ENCODE measurements at regions not wholly inside any gene's neighbourhood (a gene's known extent, or its start where the extent isn't known, plus 50 kb on each side); places are given as distances from the start of the nearest gene placed in this dataset.

DNA sequence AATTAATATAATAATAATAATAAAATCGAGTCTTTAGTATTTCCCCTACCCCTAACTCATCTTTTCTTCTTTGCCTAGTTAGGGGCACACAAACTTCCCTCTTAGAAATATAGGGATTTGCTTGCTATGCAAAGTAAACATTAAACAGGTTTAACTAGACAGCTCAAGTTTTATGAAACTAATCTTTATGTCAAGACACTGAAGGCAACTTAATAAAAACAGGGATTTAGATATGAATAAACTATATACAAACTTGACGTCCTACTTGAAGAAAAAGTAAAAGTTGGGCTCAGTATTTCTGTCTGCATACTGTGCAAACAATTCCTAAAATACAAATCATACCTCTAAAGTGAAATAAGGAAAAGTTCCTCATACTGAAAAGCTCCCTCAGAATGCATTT lies 52.1 kb upstream of the CAV2 start:
- peaks cover 49% of the 10 kb centered on the region for H3K4me1 ChIP-seq (replicated peaks; ENCODE audit: insufficient read depth)
- POLR2A ChIA-PET (ENCODE audit: unreplicated experiment): interaction anchor here (0.5 to 0.7 kb wide), 4 partner anchors 52 to 242 kb away, joined by 5 to 11 read pairs (median 8); no protein-coding TSS in a partner anchor

DNA sequence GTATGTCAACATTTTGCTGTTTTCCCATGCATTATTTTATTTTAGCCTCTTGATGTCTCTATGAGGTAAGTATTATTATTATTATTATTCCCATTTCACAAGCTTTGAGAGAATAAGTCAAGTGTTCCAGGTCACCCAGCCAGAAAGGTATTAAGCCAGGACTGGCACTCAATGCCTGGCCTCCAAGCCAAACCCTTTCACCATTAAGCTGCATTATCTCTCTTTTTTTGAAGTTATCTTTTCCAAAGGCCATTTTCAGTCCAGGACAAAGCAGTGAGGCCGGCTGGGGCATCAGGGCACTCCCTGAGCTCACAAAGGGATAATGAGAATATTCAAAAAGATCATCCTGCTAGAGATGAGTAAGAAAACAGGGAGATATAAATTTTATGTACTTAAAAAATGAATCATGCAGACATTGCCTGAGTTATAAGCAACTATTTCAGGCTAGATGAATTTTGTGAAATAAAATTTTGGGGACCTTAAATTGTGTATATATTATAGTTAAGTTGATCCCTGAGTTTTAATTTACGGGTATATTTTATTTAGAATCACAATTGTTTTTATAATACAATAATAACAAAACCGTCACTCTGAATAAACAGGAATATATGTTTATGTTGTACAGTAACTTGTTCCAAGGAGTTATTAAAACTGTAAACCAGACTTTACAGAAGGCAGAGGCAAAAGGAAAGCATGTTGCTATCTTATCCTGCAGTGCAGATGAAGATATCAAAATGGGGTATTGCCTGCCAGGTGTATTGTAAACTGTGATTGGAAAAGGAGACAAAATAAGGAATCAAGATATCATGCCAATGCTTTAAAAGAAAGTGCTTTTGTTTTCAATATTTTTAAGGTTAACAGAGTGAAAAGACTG lies 51.3 kb upstream of the CAV2 start:
- no peak overlapping the region for H3K4me3 ChIP-seq
- peak overlapping the region; percentile 50 for H3K4me2 ChIP-seq
- no peak for DNase-seq
- H3K27me3 ChIP-seq (ENCODE audit: insufficient read depth, low read depth): no peaks in the 10 kb centered on the region
- H3K9me2 ChIP-seq (ENCODE audit: insufficient read depth): no peaks in the 10 kb centered on the region
- H3K27ac ChIP-seq: peak overlapping the region; percentile 50; the same call in 1 of the 2 replicates
- H3K79me2 ChIP-seq (ENCODE audit: low read depth): no peaks in the 10 kb centered on the region
- H3K4me1 ChIP-seq (replicated peaks; ENCODE audit: insufficient read depth): peaks cover 43% of the 10 kb centered on the region
- BruUV-seq (replicated peaks): no TSS peak
- H4K20me1 ChIP-seq (ENCODE audit: insufficient read depth): no peaks in the 10 kb centered on the region
- H3K9me3 ChIP-seq (ENCODE audit: insufficient read depth, low read depth): peaks cover 14% of the 10 kb centered on the region
- TF ChIP-seq, protein P1, sequence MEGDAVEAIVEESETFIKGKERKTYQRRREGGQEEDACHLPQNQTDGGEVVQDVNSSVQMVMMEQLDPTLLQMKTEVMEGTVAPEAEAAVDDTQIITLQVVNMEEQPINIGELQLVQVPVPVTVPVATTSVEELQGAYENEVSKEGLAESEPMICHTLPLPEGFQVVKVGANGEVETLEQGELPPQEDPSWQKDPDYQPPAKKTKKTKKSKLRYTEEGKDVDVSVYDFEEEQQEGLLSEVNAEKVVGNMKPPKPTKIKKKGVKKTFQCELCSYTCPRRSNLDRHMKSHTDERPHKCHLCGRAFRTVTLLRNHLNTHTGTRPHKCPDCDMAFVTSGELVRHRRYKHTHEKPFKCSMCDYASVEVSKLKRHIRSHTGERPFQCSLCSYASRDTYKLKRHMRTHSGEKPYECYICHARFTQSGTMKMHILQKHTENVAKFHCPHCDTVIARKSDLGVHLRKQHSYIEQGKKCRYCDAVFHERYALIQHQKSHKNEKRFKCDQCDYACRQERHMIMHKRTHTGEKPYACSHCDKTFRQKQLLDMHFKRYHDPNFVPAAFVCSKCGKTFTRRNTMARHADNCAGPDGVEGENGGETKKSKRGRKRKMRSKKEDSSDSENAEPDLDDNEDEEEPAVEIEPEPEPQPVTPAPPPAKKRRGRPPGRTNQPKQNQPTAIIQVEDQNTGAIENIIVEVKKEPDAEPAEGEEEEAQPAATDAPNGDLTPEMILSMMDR (conservative IDR thresholded peaks at IDR 0.05): no peak
- no peak for TF ChIP-seq EZH2 (IDR thresholded peaks at IDR 0.05; ENCODE audit: low read depth)
- H2AFZ ChIP-seq: peak overlapping the region; percentile 53; the same call in 1 of the 2 replicates
- intact Hi-C loops (cut with micrococcal nuclease; ENCODE audit: unreplicated experiment): no loop called here
- peaks cover 16% of the 10 kb centered on the region for H3F3A ChIP-seq (ENCODE audit: insufficient read depth, low read depth)
- CTCF ChIA-PET: no interaction called here
- no peaks in the 10 kb centered on the region for H3K36me3 ChIP-seq (ENCODE audit: low read depth)
- POLR2A ChIA-PET (ENCODE audit: unreplicated experiment): interaction anchor here (0.6 to 0.7 kb wide), 3 partner anchors 54 to 241 kb away, joined by 5 to 8 read pairs (median 7); no protein-coding TSS in a partner anchor

More for the DNA sequence above, 52.1 kb upstream of the CAV2 start:
- peaks cover 24% of the 10 kb centered on the region for H3F3A ChIP-seq (ENCODE audit: insufficient read depth, low read depth)
- no peaks in the 10 kb centered on the region for H3K27me3 ChIP-seq (ENCODE audit: insufficient read depth, low read depth)
- H3K9me2 ChIP-seq (ENCODE audit: insufficient read depth): no peaks in the 10 kb centered on the region
- TF ChIP-seq EZH2 (IDR thresholded peaks at IDR 0.05; ENCODE audit: low read depth): no peak
- TF ChIP-seq, protein P1 (conservative IDR thresholded peaks at IDR 0.05): no peak
- CTCF ChIA-PET: no interaction called here
- peak overlapping the region; percentile 50 for H3K4me2 ChIP-seq
- H2AFZ ChIP-seq: 0 out of 2 replicates have a peak overlapping the region, but pooled peaks have one; percentile 53
- no TSS peak for BruUV-seq (replicated peaks)
- peaks cover 14% of the 10 kb centered on the region for H3K9me3 ChIP-seq (ENCODE audit: insufficient read depth, low read depth)
- H3K27ac ChIP-seq: peak overlapping the region; percentile 50
- intact Hi-C loops (cut with micrococcal nuclease; ENCODE audit: unreplicated experiment): no loop called here
- H4K20me1 ChIP-seq (ENCODE audit: insufficient read depth): no peaks in the 10 kb centered on the region
- no peak overlapping the region for H3K4me3 ChIP-seq
- H3K79me2 ChIP-seq (ENCODE audit: low read depth): no peaks in the 10 kb centered on the region
- H3K36me3 ChIP-seq (ENCODE audit: low read depth): no peaks in the 10 kb centered on the region
- DNase-seq: peak in 1 of 2 experiments; percentile 60

DNA sequence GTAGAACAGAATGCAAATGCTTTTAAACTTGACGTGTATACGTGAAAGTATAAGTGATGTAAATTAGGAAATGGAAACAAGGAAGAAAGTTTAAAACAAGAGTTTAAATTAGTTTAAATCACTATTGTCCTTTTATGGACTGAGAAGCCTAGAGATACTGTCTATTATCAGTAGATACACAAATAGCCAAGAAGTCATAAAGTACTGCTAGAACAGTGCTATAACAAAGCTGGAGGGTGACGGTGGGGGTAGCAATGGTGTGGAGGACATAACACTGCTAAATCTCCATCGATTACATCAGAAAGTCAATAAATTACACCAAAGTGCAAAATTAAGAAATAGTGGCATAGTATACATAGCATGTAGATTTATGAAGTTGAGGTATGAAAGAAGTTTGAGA lies 50.1 kb upstream of the CAV2 start:
- CTCF ChIA-PET: no interaction called here
- no peaks in the 10 kb centered on the region for H3K9me2 ChIP-seq (ENCODE audit: insufficient read depth)
- no peak overlapping the region for H3K4me2 ChIP-seq
- H4K20me1 ChIP-seq (ENCODE audit: insufficient read depth): no peaks in the 10 kb centered on the region
- no peak overlapping the region for H2AFZ ChIP-seq
- H3K79me2 ChIP-seq (ENCODE audit: low read depth): no peaks in the 10 kb centered on the region
- no peaks in the 10 kb centered on the region for H3K27me3 ChIP-seq (ENCODE audit: insufficient read depth, low read depth)
- peaks cover 30% of the 10 kb centered on the region for H3K4me1 ChIP-seq (replicated peaks; ENCODE audit: insufficient read depth)
- peaks cover 14% of the 10 kb centered on the region for H3K9me3 ChIP-seq (ENCODE audit: insufficient read depth, low read depth)
- H3K36me3 ChIP-seq (ENCODE audit: low read depth): no peaks in the 10 kb centered on the region
- peaks cover 7% of the 10 kb centered on the region; the same call in 1 of the 2 replicates for H3F3A ChIP-seq (ENCODE audit: insufficient read depth, low read depth)
- no peak for TF ChIP-seq EZH2 (IDR thresholded peaks at IDR 0.05; ENCODE audit: low read depth)
- TF ChIP-seq, protein P1 (conservative IDR thresholded peaks at IDR 0.05): no peak
- BruUV-seq (replicated peaks): no TSS peak
- DNase-seq: no peak
- POLR2A ChIA-PET (ENCODE audit: unreplicated experiment): no interaction called here
- intact Hi-C loops (cut with micrococcal nuclease; ENCODE audit: unreplicated experiment): no loop called here
- no peak overlapping the region for H3K4me3 ChIP-seq
- H3K27ac ChIP-seq: no peak overlapping the region

Data from PC-9 (cell line).